ENCODE measurements at regions not wholly inside any gene's neighbourhood (a gene's known extent, or its start where the extent isn't known, plus 50 kb on each side); places are given as distances from the start of the nearest gene placed in this dataset.

- Histone ChIP-seq H3K27ac (no peak overlapping the region), H3K4me1 (no peaks in the 10 kb centered on the region), H3K27me3 (no peaks in the 10 kb centered on the region), H3K4me3 (no peak overlapping the region), H3K9me3 (no peaks in the 10 kb centered on the region), H3K36me3 (no peaks in the 10 kb centered on the region)
- 58 to 77% methylated on average over 2 to 4 of the region's 4 CpGs for WGBS, 2 donors (ENCODE audit: low coverage in 1 of 2)
- intact Hi-C loops (cut with DNase I; ENCODE audit: low total_unique reads) (no loop called here), in situ Hi-C loops (cut with MboI; ENCODE audit: low pct_ligation_motif_present in 1 of 4, low pct_unique_long_range_greater_than_20kb in 1 of 4, low sequenced_read_pairs in 3 of 4) (no loop called here)
- no peak for DNase-seq
- TF ChIP-seq POLR2AphosphoS5 (IDR thresholded peaks at IDR 0.05) (no peak), CTCF (IDR thresholded peaks at IDR 0.05) (no peak), POLR2A (IDR thresholded peaks at IDR 0.05) (no peak), EP300 (IDR thresholded peaks at IDR 0.05; ENCODE audit: low read depth) (no peak)
Measured at GRCh38 chr16:51343411-51343810, 192.3 kb upstream of the SALL1 start.

GRCh38 chr16:51341204-51341603 is 190.1 kb upstream of the SALL1 start:
- H3K27me3 ChIP-seq: no peaks in the 10 kb centered on the region
- no peak overlapping the region for H3K4me3 ChIP-seq
- H3K27ac ChIP-seq: no peak overlapping the region
- WGBS, 2 donors (ENCODE audit: low coverage in 1 of 2): 53 to 64% methylated on average over 3 of the region's 4 CpGs
- intact Hi-C loops (cut with DNase I; ENCODE audit: low total_unique reads) (no loop called here), in situ Hi-C loops (cut with MboI; ENCODE audit: low pct_ligation_motif_present in 1 of 4, low pct_unique_long_range_greater_than_20kb in 1 of 4, low sequenced_read_pairs in 3 of 4) (no loop called here)
- no peak for DNase-seq
- no peaks in the 10 kb centered on the region for H3K4me1 ChIP-seq
- no peak for TF ChIP-seq POLR2AphosphoS5 (IDR thresholded peaks at IDR 0.05)
- TF ChIP-seq POLR2A (IDR thresholded peaks at IDR 0.05): no peak
- no peak for TF ChIP-seq EP300 (IDR thresholded peaks at IDR 0.05; ENCODE audit: low read depth)
- no peak for TF ChIP-seq CTCF (IDR thresholded peaks at IDR 0.05)
- H3K36me3 ChIP-seq: no peaks in the 10 kb centered on the region
- H3K9me3 ChIP-seq: no peaks in the 10 kb centered on the region

GRCh38 chr16:51337662-51338061 is 186.6 kb upstream of the SALL1 start:
- Histone ChIP-seq H3K36me3 (no peaks in the 10 kb centered on the region), H3K4me3 (no peak overlapping the region), H3K9me3 (no peaks in the 10 kb centered on the region), H3K27ac (no peak overlapping the region), H3K4me1 (no peaks in the 10 kb centered on the region), H3K27me3 (no peaks in the 10 kb centered on the region)
- no peak for TF ChIP-seq CTCF (IDR thresholded peaks at IDR 0.05)
- no peak for DNase-seq
- WGBS, 2 donors (ENCODE audit: low coverage in 1 of 2): 69 to 74% methylated on average over 3 of the region's 3 CpGs
- intact Hi-C loops (cut with DNase I; ENCODE audit: low total_unique reads): no loop called here
- in situ Hi-C loops (cut with MboI; ENCODE audit: low pct_ligation_motif_present in 1 of 4, low pct_unique_long_range_greater_than_20kb in 1 of 4, low sequenced_read_pairs in 3 of 4): no loop called here

GRCh38 chr16:51328733-51329132 is 177.7 kb upstream of the SALL1 start:
- Histone ChIP-seq H3K4me1 (no peaks in the 10 kb centered on the region), H3K9me3 (no peaks in the 10 kb centered on the region), H3K36me3 (no peaks in the 10 kb centered on the region), H3K27me3 (no peaks in the 10 kb centered on the region), H3K4me3 (no peak overlapping the region), H3K27ac (no peak overlapping the region)
- intact Hi-C loops (cut with DNase I; ENCODE audit: low total_unique reads): no loop called here
- TF ChIP-seq CTCF (IDR thresholded peaks at IDR 0.05) (no peak), EP300 (IDR thresholded peaks at IDR 0.05; ENCODE audit: low read depth) (no peak), POLR2AphosphoS5 (IDR thresholded peaks at IDR 0.05) (no peak), POLR2A (IDR thresholded peaks at IDR 0.05) (no peak)
- in situ Hi-C loops (cut with MboI; ENCODE audit: low pct_ligation_motif_present in 1 of 4, low pct_unique_long_range_greater_than_20kb in 1 of 4, low sequenced_read_pairs in 3 of 4): no loop called here
- no peak for DNase-seq
- WGBS, 2 donors (ENCODE audit: low coverage in 1 of 2): 40 to 59% methylated on average over 2 to 7 of the region's 7 CpGs

All from transverse colon (tissue), 4 donors.